H9 (cell line): ENCODE measurements at regions not wholly inside any gene's neighbourhood (a gene's known extent, or its start where the extent isn't known, plus 50 kb on each side); places are given as distances from the start of the nearest gene placed in this dataset.

Experiments
- DNase-seq: peaks from one replicate; pipeline ENCODE4 v3.0.0-alpha.2; 2017
- H2AFZ ChIP-seq: one replicate; pipeline ENCODE4 v1.6.1; 2013; ENCODE audit warnings: mild to moderate bottlenecking, low read length, control low read depth, moderate library complexity
- H2AK5ac ChIP-seq: 2 replicates; pipeline ENCODE4 v1.6.1; 2013; ENCODE audit warnings: low read length, control low read depth, mixed read lengths; ENCODE audit not compliant: insufficient read length
- H2BK120ac ChIP-seq: one replicate; pipeline ENCODE4 v1.6.1; 2013; ENCODE audit warnings: low read depth, mild to moderate bottlenecking, low read length, control low read depth, inconsistent platforms; ENCODE audit not compliant: poor library complexity, severe bottlenecking
- H2BK12ac ChIP-seq: 2 replicates; pipeline ENCODE4 v1.6.1; 2013; ENCODE audit warnings: low read length, control low read depth, mixed read lengths, low read depth; ENCODE audit not compliant: insufficient read length
- H2BK15ac ChIP-seq: 2 replicates; pipeline ENCODE4 v1.6.1; 2013; ENCODE audit warnings: low read depth, low read length, control low read depth
- H2BK20ac ChIP-seq: one replicate; pipeline ENCODE4 v1.6.1; 2013; ENCODE audit warnings: low read depth, mild to moderate bottlenecking, low read length, control low read depth, inconsistent platforms; ENCODE audit not compliant: poor library complexity, severe bottlenecking
- H2BK5ac ChIP-seq: 2 replicates; pipeline ENCODE4 v1.6.1; 2013; ENCODE audit warnings: low read length, control low read depth, mixed read lengths; ENCODE audit not compliant: insufficient read length
- H3K14ac ChIP-seq: 2 replicates; pipeline ENCODE4 v1.6.1; 2013; ENCODE audit warnings: low read length, control low read depth; ENCODE audit not compliant: insufficient read depth
- H3K18ac ChIP-seq: 2 replicates; pipeline ENCODE4 v1.6.1; 2013; ENCODE audit warnings: low read depth, mild to moderate bottlenecking, mixed read lengths, low read length, control low read depth; ENCODE audit not compliant: insufficient read length
- H3K23ac ChIP-seq: 2 replicates; pipeline ENCODE4 v1.6.1; 2013; ENCODE audit warnings: low read length, control low read depth, mixed read lengths, low read depth; ENCODE audit not compliant: insufficient read length
- H3K23me2 ChIP-seq: 2 replicates; pipeline ENCODE4 v1.6.1; 2013; ENCODE audit warnings: low read depth, mild to moderate bottlenecking, mixed read lengths, low read length, control low read depth; ENCODE audit not compliant: insufficient read length, poor library complexity, severe bottlenecking
- H3K27ac ChIP-seq: 2 replicates; pipeline ENCODE4 v1.5.1; 2013; ENCODE audit warnings: low read length, control low read depth, mixed read lengths, low read depth; ENCODE audit not compliant: insufficient read length
- H3K27me3 ChIP-seq: 2 replicates; pipeline ENCODE4 v1.6.1; 2013; ENCODE audit warnings: low read length, control low read depth, inconsistent platforms; ENCODE audit not compliant: insufficient read depth
- H3K4ac ChIP-seq: 2 replicates; pipeline ENCODE4 v1.6.1; 2013; ENCODE audit warnings: low read depth, mild to moderate bottlenecking, control low read depth, inconsistent platforms, low read length, moderate library complexity
- H3K4me1 ChIP-seq: 2 replicates; pipeline ENCODE4 v1.6.1; 2013; ENCODE audit warnings: low read length, control low read depth, inconsistent platforms; ENCODE audit not compliant: insufficient read depth
- H3K4me2 ChIP-seq: 2 replicates; pipeline ENCODE4 v1.6.1; 2013; ENCODE audit warnings: low read length, control low read depth, mixed read lengths; ENCODE audit not compliant: insufficient read length, insufficient read depth
- H3K56ac ChIP-seq: 2 replicates; pipeline ENCODE4 v1.6.1; 2013; ENCODE audit warnings: low read depth, mild to moderate bottlenecking, mixed read lengths, low read length, control low read depth; ENCODE audit not compliant: insufficient read length
- H3K79me1 ChIP-seq: 2 replicates; pipeline ENCODE4 v1.6.1; 2013; ENCODE audit warnings: low read depth, mild to moderate bottlenecking, moderate library complexity, low read length, control low read depth, inconsistent platforms; ENCODE audit not compliant: insufficient read depth, poor library complexity, severe bottlenecking
- H3K79me2 ChIP-seq: 2 replicates; pipeline ENCODE4 v1.6.1; 2013; ENCODE audit warnings: low read length, control low read depth, inconsistent platforms; ENCODE audit not compliant: insufficient read depth
- H3K9ac ChIP-seq: 2 replicates; pipeline ENCODE4 v1.6.1; 2013; ENCODE audit warnings: low read length, control low read depth, mixed read lengths; ENCODE audit not compliant: insufficient read length; ENCODE audit errors: extremely low read depth
- H3K9me3 ChIP-seq: one replicate; pipeline ENCODE4 v1.6.1; 2013; ENCODE audit warnings: low read depth, low read length, inconsistent platforms; ENCODE audit not compliant: control insufficient read depth
- H3T11ph ChIP-seq: one replicate; pipeline ENCODE4 v1.6.1; 2013; ENCODE audit warnings: mild to moderate bottlenecking, low read length, control low read depth, inconsistent platforms
- H4K20me1 ChIP-seq: one replicate; pipeline ENCODE4 v1.6.1; 2013; ENCODE audit not compliant: control insufficient read depth, insufficient read length, insufficient read depth
- H4K5ac ChIP-seq: 2 replicates; pipeline ENCODE4 v1.6.1; 2013; ENCODE audit warnings: low read depth, mild to moderate bottlenecking, mixed read lengths, low read length, control low read depth; ENCODE audit not compliant: insufficient read length
- H4K8ac ChIP-seq: replicated peaks from 2 replicates; pipeline ENCODE4 v1.6.1; 2013; ENCODE audit warnings: low read length, control low read depth, mixed read lengths, low read depth; ENCODE audit not compliant: insufficient read length
- H4K91ac ChIP-seq: 2 replicates; pipeline ENCODE4 v1.6.1; 2013; ENCODE audit warnings: low read depth, mild to moderate bottlenecking, moderate library complexity, mixed read lengths, low read length, control low read depth; ENCODE audit not compliant: insufficient read length
- H3K27ac Mint-ChIP-seq, 3 experiments: 2 replicates in 2 of 3; 3 replicates in 1 of 3; pipeline ENCODE4 v1.8.0; 2020 to 2021; ENCODE audit warnings: mixed read lengths in 3 of 3, mild to moderate bottlenecking in 1 of 3, moderate library complexity in 1 of 3
- H3K27me3 Mint-ChIP-seq: 2 replicates; pipeline ENCODE4 v1.8.0; 2021; ENCODE audit warnings: low read depth, mild to moderate bottlenecking, moderate library complexity, mixed read lengths
- H3K36me3 Mint-ChIP-seq, 3 experiments: 2 replicates in 2 of 3; 3 replicates in 1 of 3; pipeline ENCODE4 v1.8.0; 2020 to 2021; ENCODE audit warnings: low read depth in 3 of 3, mixed read lengths in 3 of 3; ENCODE audit not compliant: insufficient read depth in 1 of 3
- H3K4me1 Mint-ChIP-seq, 2 experiments: 2 replicates each; pipeline ENCODE4 v1.8.0; 2020; ENCODE audit warnings: mixed read lengths in 2 of 2
- H3K4me3 Mint-ChIP-seq, 2 experiments: 2 replicates in 1 of 2; 3 replicates in 1 of 2; pipeline ENCODE4 v1.8.0; 2020 to 2021; ENCODE audit warnings: mild to moderate bottlenecking in 2 of 2, mixed read lengths in 2 of 2, moderate library complexity in 1 of 2
- H3K9me3 Mint-ChIP-seq, 2 experiments: 2 replicates in 1 of 2; 3 replicates in 1 of 2; pipeline ENCODE4 v1.8.0; 2020; ENCODE audit warnings: mild to moderate bottlenecking in 2 of 2, mixed read lengths in 2 of 2, moderate library complexity in 1 of 2
- WGBS: extraction: QIAGEN DNeasy Blood & Tissue Kit; methylation state at CpG from one replicate; pipeline ENCODE4 v1.1.7; 2013; ENCODE audit warnings: missing lambda C conversion rate, low lambda C conversion rate, mixed read lengths; ENCODE audit not compliant: insufficient read length; ENCODE audit errors: extremely low coverage; 5-methylcytosine and 5-hydroxymethylcytosine counted together
- TF ChIP-seq, protein P1 (sequence below): fragments of 200-600 bp; sonication (generic); conservative IDR thresholded peaks from 3 replicates; pipeline ENCODE4 v1.8.0; 2021; ENCODE audit warnings: antibody characterized with exemption, mild to moderate bottlenecking

GRCh38 chr13:103430368-103430767 is 364.2 kb upstream of the SLC10A2 start:
- H3T11ph ChIP-seq: no peak overlapping the region
- H3K4ac ChIP-seq: no peak overlapping the region
- H3K23ac ChIP-seq: no peak overlapping the region
- H3K27ac ChIP-seq: no peak overlapping the region
- no CpG with 5 or more reads among the region's 4 CpGs for WGBS
- H2BK20ac ChIP-seq: no peak overlapping the region
- no peak overlapping the region for H4K91ac ChIP-seq
- Mint-ChIP-seq H3K4me1 (peaks cover 10 to 14% of the 10 kb centered on the region in 2 experiments), H3K4me3 (no peak overlapping the region), H3K36me3 (peaks cover 4 to 8% (median 5%) of the 10 kb centered on the region in 3 experiments; a peak in 5 of 7 replicates), H3K27ac (no peak overlapping the region), H3K27me3 (no peaks in the 10 kb centered on the region), H3K9me3 (peaks cover 7% of the 10 kb centered on the region in 2 experiments)
- no peaks in the 10 kb centered on the region for H3K23me2 ChIP-seq
- no peak overlapping the region for H4K5ac ChIP-seq
- no peaks in the 10 kb centered on the region for H3K27me3 ChIP-seq
- H2AK5ac ChIP-seq: no peak overlapping the region
- H3K9me3 ChIP-seq: no peaks in the 10 kb centered on the region
- DNase-seq: no peak
- H3K18ac ChIP-seq: no peak overlapping the region
- no peak overlapping the region for H2BK5ac ChIP-seq
- H3K4me2 ChIP-seq: no peak overlapping the region
- H4K8ac ChIP-seq: no peak overlapping the region
- TF ChIP-seq, protein P1, sequence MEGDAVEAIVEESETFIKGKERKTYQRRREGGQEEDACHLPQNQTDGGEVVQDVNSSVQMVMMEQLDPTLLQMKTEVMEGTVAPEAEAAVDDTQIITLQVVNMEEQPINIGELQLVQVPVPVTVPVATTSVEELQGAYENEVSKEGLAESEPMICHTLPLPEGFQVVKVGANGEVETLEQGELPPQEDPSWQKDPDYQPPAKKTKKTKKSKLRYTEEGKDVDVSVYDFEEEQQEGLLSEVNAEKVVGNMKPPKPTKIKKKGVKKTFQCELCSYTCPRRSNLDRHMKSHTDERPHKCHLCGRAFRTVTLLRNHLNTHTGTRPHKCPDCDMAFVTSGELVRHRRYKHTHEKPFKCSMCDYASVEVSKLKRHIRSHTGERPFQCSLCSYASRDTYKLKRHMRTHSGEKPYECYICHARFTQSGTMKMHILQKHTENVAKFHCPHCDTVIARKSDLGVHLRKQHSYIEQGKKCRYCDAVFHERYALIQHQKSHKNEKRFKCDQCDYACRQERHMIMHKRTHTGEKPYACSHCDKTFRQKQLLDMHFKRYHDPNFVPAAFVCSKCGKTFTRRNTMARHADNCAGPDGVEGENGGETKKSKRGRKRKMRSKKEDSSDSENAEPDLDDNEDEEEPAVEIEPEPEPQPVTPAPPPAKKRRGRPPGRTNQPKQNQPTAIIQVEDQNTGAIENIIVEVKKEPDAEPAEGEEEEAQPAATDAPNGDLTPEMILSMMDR: no peak
- H2BK12ac ChIP-seq: no peak overlapping the region
- no peak overlapping the region for H3K56ac ChIP-seq
- H3K14ac ChIP-seq: no peak overlapping the region
- no peak overlapping the region for H2BK120ac ChIP-seq
- no peak overlapping the region for H2BK15ac ChIP-seq
- no peaks in the 10 kb centered on the region for H3K79me2 ChIP-seq
- no peaks in the 10 kb centered on the region; the same call in 1 of the 2 replicates for H3K4me1 ChIP-seq
- H2AFZ ChIP-seq: no peak overlapping the region
- H4K20me1 ChIP-seq: no peaks in the 10 kb centered on the region
- H3K79me1 ChIP-seq: no peaks in the 10 kb centered on the region
- H3K9ac ChIP-seq: no peak overlapping the region
